Lung (tissue), 11 donors: ENCODE measurements at regions not wholly inside any gene's neighbourhood (a gene's known extent, or its start where the extent isn't known, plus 50 kb on each side); places are given as distances from the start of the nearest gene placed in this dataset.

ENCODE experiments used
- ATAC-seq: fragments of 200-7000 bp; cut with Tn5 transposase; one replicate; pipeline ENCODE4 v1.9.1; 2020; ENCODE audit warnings: moderate number of reproducible peaks; ENCODE audit not compliant: insufficient read depth, low FRiP score
- DNase-seq, 3 donors: peaks; one replicate each; pipeline ENCODE4 v3.0.0-alpha.2; 2013 to 2017
- H3K27ac ChIP-seq, 2 donors: one replicate each; pipeline ENCODE4 v1.5.1; 2013; ENCODE audit warnings: mild to moderate bottlenecking in 2 of 2, moderate library complexity in 2 of 2, control low read depth in 1 of 2, inconsistent platforms in 1 of 2, low read depth in 1 of 2, low read length in 1 of 2
- H3K27me3 ChIP-seq, 3 donors: one replicate each; pipeline ENCODE4 v1.5.1; 2013; ENCODE audit warnings: low read length in 2 of 3; ENCODE audit not compliant: control insufficient read depth in 3 of 3, insufficient read depth in 3 of 3
- H3K36me3 ChIP-seq, 4 donors: one replicate each; pipeline ENCODE4 v1.5.1; 2013; ENCODE audit warnings: low read length in 4 of 4, mild to moderate bottlenecking in 1 of 4, moderate library complexity in 1 of 4; ENCODE audit not compliant: control insufficient read depth in 4 of 4, insufficient read depth in 4 of 4
- H3K4me1 ChIP-seq, 5 donors: one replicate each; pipeline ENCODE4 v1.5.1; 2013; ENCODE audit warnings: low read length in 5 of 5, mild to moderate bottlenecking in 2 of 5, moderate library complexity in 1 of 5; ENCODE audit not compliant: control insufficient read depth in 5 of 5, insufficient read depth in 5 of 5
- H3K4me3 ChIP-seq: one replicate; pipeline ENCODE4 v1.5.1; 2013; ENCODE audit warnings: mild to moderate bottlenecking, control low read depth, moderate library complexity
- H3K9ac ChIP-seq, 2 donors: one replicate each; pipeline ENCODE4 v1.5.1; 2013; ENCODE audit warnings: low read length in 2 of 2, control low read depth in 1 of 2; ENCODE audit not compliant: insufficient read depth in 1 of 2
- H3K9me3 ChIP-seq, 4 donors: one replicate each; pipeline ENCODE4 v1.5.1; 2013; ENCODE audit warnings: low read length in 3 of 4, mild to moderate bottlenecking in 1 of 4, moderate library complexity in 1 of 4; ENCODE audit not compliant: control insufficient read depth in 4 of 4, insufficient read depth in 3 of 4
- WGBS, 2 donors: extraction: QIAGEN DNeasy Blood & Tissue Kit; methylation state at CpG; one replicate each; pipeline ENCODE4 v1.1.7; 2013; 5-methylcytosine and 5-hydroxymethylcytosine counted together
- TF ChIP-seq, protein P1 (sequence below): IDR thresholded peaks from 2 replicates; pipeline ENCODE4 v1.5.1; 2012; ENCODE audit warnings: mild to moderate bottlenecking; ENCODE audit errors: control extremely low read depth, extremely low read depth
- donor health status: control.
- donor health status: control.
- donor health status: Bipolar disorder and iron deficiency.
- donor health status: healthy.
- donor health status: DM: yes; HTN: yes; CAD: no.

DNA sequence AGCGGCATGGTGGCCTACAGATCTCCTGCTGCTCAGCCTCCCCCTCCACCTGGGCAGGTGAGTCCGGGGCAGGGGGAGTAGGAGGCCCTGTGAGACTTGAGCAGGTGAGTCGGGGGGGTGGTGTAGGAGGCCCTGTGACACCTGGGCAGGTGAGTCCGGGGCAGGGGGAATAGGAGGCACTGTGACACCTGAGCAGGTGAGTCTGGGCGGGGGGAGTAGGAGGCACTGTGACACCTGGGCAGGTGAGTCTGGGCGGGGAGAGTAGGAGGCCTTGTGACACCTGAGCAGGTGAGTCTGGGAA is 299.3 kb downstream of the BRD1 start:
- DNase-seq = no peak
- WGBS, 2 donors = 72 to 86% methylated on average over 6 of the region's 6 CpGs

GRCh38 chr22:49527611-49528419 is 299.9 kb downstream of the BRD1 start:
- Histone ChIP-seq H3K4me1 (peaks cover 0 to 6% (median 0%) of the 10 kb centered on the region in 5 donors), H3K9ac (no peak overlapping the region), H3K27me3 (no peaks in the 10 kb centered on the region), H3K36me3 (no peaks in the 10 kb centered on the region), H3K27ac (no peak overlapping the region), H3K4me3 (no peak overlapping the region), H3K9me3 (peaks cover 0 to 11% (median 0%) of the 10 kb centered on the region in 4 donors)
- DNase-seq = no peak
- TF ChIP-seq, protein P1, sequence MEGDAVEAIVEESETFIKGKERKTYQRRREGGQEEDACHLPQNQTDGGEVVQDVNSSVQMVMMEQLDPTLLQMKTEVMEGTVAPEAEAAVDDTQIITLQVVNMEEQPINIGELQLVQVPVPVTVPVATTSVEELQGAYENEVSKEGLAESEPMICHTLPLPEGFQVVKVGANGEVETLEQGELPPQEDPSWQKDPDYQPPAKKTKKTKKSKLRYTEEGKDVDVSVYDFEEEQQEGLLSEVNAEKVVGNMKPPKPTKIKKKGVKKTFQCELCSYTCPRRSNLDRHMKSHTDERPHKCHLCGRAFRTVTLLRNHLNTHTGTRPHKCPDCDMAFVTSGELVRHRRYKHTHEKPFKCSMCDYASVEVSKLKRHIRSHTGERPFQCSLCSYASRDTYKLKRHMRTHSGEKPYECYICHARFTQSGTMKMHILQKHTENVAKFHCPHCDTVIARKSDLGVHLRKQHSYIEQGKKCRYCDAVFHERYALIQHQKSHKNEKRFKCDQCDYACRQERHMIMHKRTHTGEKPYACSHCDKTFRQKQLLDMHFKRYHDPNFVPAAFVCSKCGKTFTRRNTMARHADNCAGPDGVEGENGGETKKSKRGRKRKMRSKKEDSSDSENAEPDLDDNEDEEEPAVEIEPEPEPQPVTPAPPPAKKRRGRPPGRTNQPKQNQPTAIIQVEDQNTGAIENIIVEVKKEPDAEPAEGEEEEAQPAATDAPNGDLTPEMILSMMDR = no peak
- ATAC-seq = no peak
- WGBS, 2 donors = 76% methylated on average over 17 of the region's 17 CpGs

More for the DNA sequence above, 299.3 kb downstream of the BRD1 start:
- Histone ChIP-seq H3K27ac (no peak overlapping the region), H3K9me3 (peaks cover 0 to 11% (median 0%) of the 10 kb centered on the region in 4 donors), H3K36me3 (no peaks in the 10 kb centered on the region), H3K27me3 (no peaks in the 10 kb centered on the region), H3K4me3 (no peak overlapping the region), H3K4me1 (peaks cover 0 to 6% (median 0%) of the 10 kb centered on the region in 5 donors), H3K9ac (no peak overlapping the region)
- no peak for ATAC-seq
- TF ChIP-seq, protein P1 = no peak

- WGBS, 2 donors = 57 to 62% methylated on average over 14 of the region's 14 CpGs
- Histone ChIP-seq H3K4me1 (peaks cover 0 to 6% (median 0%) of the 10 kb centered on the region in 5 donors), H3K9me3 (peaks cover 0 to 13% (median 0%) of the 10 kb centered on the region in 4 donors), H3K27me3 (no peaks in the 10 kb centered on the region), H3K4me3 (no peak overlapping the region), H3K27ac (no peak overlapping the region), H3K36me3 (no peaks in the 10 kb centered on the region), H3K9ac (no peak overlapping the region)
- ATAC-seq (no peak), DNase-seq (no peak)
- TF ChIP-seq, protein P1 = no peak
Measured at GRCh38 chr22:49525801-49526535, 301.7 kb downstream of the BRD1 start.
